GM11168 (cell line): ENCODE measurements at regions not wholly inside any gene's neighbourhood (a gene's known extent, or its start where the extent isn't known, plus 50 kb on each side); places are given as distances from the start of the nearest gene placed in this dataset.

Experiments
- in situ Hi-C: fragments of 300-500 bp; cut with MboI; formaldehyde crosslinking; loops from one replicate; pipeline ENCODE4 v1.12.0; 2022; ENCODE audit warnings: low sequenced_read_pairs; ENCODE audit not compliant: unreplicated experiment

DNA sequence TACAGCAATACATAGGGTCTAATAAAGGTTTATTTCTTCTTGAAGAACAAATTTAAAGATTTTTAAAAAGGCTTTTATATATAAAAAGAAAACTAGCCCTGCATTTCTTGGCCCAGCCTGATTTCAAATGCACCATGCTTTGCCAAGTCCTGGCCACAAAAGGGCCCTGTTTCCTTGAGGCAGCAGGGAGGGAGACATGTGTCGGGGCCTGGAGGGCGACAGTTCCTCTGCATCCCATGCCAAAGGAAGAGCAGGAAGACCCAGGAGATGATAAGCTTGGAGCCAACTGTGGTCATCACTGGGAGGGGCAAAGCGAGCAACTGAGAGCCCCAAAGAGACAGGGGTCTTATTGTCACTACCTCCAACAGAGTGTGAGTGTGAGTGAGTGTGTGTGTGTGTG is 571.5 kb upstream of the PSMD7 start:
- in situ Hi-C loops = no loop called here

DNA sequence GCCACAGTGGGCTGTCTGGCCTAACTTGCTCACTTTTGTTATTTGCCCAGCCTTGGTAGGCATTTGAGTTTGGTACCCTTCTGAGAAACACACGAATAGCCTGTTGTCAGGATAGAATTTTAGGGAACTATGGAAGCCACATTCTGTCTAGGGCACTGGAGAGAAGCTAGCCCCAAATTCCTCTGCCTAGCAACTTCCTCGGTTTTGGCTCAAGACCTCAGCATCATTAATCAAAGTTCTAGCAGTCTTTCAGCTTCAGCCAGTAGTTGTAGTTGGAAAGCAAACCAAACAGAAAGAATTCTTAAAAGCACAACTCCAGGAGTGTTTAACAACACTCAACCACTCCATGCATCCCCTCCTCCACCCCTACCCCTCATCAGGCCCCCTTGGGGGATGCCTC is 572.1 kb upstream of the PSMD7 start:
- in situ Hi-C loops = no loop called here

DNA sequence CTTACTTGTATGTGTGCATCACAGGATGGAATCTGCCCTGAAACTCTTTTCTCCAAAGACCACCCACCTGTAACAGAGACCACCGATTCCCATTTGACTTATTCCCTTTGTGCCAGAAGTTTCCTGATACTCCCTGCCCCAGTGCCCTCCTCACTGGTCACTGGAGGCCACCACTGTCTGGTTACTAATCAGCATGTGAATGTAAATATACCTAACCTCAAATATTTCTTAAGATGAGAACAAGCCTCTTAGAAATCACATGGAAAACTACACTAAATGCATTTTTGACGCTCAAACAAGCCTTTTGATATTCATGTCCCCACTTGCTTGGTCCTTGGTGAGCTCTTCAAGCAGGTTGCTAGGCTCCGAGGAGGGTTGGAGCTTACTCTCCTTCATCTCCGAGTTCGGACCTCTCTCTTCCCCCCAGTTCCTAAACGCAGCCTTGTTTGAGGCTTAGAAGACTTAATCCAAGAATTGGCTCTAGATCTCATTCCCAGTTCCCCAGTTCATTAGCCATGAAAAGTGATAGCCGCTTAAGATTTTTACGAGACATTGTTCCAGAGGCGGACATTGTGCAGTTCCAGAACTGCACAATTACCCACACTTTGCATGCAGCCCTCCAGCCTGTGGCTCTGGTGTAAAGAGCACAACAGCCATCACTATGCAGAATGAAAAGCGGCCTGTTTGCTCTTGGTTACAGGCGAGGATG is 579.2 kb upstream of the PSMD7 start:
- in situ Hi-C loops = no loop called here

DNA sequence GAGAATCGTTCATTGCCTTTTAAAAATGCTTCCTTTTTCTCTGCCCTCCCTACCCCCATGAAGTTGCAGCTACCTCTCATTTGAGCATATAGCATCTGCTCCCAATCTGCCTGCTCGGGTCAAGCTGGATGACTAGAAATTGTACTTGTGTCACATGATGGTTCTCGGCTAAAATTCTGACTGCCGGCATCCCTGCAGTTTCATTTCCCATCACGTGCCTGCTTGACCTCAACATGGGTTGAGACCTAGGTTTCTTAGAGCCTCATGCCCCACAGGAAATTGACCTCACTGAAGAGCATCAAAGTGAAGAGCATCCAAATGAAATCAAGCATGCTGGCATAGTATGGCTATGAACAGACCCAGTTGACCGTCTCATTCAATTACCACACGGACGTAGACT is 581.6 kb upstream of the PSMD7 start:
- in situ Hi-C loops = no loop called here

DNA sequence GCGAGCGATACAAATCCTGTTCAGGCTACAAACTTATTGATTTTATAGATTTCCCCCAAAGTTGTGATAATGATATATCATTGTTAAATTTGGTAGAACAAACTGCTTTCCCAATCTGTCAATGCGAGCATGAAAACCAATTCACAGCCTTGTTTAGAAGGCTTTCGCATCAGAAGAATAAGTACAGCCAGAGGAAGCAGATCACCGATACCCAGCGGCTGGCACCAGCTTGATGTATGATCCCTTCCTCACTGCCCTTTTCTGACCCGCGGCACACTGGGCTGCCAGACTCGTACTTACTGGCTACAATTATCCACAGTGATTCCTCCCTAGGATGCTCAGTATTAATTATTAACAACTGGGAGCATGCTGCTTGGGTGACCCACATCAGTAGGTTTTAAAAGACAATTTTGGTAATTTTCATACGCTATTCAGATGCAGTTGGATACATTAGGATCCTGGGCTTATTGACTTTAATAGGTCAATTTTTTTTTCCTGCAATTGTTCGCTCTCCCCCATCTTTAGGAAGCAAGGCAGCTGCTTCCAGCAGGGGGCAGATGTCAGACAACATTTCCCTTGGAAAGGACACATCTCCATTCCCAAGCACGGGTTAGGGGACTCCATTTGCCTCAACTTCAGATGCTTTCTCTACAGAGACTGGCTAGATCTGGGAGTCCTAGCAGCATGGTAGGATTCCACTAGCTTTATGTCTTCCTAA is 582.7 kb upstream of the PSMD7 start:
- in situ Hi-C loops = no loop called here

DNA sequence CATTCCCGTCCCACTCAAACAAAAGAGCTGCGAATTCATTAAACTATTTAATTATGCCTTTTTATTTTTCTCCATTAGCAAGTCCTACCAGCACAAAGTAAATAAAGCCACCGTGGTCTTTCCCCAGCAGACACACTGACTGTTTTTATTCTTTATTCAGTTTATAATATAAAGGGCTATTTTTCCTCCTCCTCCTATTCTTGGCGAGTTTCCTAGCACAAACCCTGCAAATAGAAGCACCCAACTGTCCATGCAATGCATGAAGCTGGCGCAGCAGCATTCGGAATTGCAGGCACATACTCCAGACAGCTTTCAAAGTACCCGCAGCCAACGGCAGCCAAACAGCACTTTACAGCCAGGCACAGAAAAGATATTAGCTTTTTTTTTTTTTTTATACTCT is 583.4 kb upstream of the PSMD7 start:
- in situ Hi-C loops = no loop called here

DNA sequence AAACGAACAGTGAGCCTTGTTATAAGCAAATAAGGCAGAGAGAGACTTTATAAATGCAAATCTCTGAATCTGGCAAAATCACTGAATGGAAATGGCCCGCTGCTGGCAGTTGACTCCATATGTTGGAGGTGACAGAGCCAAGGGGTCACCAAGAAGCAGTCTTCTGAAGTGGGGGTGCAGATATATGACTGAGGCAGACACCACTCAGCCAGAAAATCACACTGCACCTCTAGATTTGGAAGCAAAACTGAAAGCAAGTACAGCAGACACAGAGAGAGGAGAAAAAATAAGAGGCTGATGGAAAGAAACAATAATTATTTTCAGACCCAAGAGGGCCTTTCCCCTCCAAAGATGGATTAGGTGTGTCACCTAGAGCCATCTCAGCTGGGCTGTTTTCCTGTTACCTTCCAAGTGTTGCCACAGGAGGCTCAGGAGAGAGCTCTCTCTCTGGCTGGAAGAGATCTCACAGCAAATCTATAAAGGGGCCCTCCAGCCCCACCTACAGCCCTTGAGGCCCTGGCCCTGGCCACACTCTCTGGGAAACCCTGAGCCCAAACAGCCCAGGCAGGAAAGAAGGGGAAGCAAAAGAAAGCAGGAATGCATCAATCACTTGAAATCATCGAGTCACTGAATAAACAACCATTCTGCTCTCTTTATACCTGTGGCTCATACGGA is 585.1 kb upstream of the PSMD7 start:
- in situ Hi-C loops = no loop called here

DNA sequence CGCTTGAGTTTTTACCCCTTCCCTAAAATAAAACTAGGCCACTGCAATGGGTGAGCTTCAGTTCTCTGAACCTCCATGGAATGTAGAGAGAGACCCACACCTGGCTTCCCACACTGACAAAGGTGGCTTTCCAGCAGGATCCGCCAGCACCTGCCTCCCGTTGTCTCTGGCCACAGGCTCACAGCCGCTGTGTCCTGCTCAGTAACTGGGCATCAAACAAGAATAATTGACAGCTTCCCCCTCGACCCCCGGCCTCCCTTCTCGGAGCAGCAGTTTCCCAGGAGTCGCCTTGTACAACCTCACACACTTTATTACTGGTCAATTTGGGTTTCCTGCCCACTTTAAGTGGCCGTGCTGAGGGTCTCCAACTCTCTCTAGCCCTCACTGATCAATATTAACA is 586.1 kb upstream of the PSMD7 start:
- in situ Hi-C loops = no loop called here

DNA sequence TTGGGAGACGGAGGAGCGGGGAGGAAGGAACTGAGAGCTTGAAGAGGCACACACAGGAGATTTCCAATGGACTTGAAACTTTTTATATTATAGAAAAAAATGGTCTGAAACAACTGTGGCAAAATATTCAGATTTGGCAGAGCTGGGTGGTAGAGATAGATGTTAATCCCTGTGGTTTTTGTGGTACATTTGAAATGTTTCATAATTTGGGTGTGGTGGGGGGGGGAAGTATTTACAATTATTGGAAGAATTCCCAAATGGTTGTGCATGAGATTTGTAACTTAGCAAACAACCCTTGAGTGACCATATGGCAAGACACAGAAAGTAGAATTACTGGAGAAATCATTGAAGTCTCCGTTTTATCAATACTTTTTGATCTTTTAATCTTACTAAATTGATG is 588.8 kb upstream of the PSMD7 start:
- in situ Hi-C loops = no loop called here

DNA sequence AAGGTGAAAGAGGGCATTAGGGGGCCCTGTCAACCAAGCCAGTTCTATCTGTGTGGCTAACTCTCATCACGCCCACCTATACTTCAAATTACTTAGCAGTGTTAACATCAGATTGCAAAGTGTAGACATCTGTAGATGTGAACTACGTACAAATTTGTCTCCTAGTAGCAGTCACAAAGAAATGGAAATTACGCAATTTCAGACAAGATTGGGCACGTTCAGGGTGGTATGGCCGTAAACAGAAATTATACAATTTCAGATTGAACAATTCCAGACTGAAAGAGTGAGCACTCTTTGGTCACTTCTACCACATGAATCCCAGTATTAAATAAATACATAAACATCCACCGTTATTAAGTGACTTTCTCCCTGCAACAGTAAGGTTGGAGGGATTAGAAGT is 592.7 kb upstream of the PSMD7 start:
- in situ Hi-C loops = no loop called here

DNA sequence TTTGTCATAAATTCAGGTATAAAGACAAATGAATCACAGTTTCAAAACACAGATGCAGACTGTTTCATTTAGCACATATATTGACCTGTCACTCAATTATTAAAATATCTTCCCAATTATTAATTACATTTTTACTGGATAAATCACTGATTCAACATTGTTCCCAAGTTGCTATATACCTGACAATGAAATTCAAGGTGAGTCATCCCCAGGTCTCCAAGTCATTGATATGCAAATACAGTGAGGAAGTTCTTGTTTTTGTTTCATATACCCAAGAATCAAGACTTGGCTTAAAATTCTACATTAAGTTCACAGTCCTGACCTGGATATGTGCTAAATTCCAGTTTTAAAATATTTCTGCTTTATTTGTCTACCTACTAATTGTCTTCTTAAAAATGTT is 599.3 kb upstream of the PSMD7 start:
- in situ Hi-C loops = no loop called here

DNA sequence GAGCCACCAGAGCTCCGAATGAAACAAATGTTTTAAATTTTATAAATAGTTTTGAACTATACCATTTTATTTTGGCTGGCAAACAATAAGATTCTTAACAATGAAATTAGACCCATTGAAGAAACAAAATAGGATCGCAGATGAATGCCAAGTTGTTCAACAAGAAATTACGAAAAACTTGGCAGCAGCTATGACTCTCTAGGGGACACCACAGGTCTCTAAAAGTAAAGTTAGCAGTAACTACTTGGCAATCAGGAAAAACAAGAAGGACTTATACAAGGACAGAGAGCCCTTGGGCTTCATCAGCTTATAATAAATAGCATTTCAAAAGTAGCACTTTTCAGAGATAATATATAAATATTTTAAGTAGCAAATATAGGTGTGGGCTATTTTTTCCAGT is 603.8 kb upstream of the PSMD7 start:
- in situ Hi-C loops = no loop called here

DNA sequence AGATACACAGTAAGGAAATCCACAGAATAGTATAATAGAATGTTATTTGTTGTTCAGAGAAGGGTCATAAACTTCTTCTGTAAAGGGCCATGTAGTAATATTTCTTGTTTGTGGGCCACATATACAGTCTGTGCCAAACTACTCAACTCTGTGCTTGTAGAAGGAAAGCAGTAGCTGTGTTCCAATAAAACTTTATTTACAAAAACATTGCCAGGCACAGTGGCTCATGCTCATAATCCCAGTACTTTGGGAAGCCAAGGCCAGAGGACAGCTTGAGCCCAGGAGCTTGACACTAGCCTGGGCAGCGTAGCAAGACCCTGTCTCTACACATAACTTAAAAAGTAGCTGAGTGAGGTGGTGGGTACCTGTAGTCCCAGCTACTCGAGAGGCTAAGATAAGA is 612.8 kb upstream of the PSMD7 start:
- in situ Hi-C loops = no loop called here

DNA sequence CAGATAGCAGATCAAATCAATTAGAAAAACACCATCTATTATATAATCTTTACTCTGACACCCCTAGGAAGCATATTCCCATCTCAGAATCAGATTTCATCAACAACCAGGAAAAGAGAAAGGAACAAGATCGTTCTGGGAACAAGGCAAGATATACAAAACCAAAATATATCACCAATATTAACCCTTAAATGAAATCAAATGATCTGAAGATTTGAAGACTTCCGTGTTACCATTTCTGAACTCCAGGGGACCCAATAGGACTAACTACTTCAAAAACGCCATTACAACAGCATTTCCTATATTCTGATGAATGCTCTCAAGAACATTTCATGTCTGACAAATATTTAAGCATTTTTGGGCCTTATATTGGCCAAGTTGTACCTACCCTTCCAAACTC is 624.2 kb upstream of the ZFHX3 start:
- in situ Hi-C loops = no loop called here

DNA sequence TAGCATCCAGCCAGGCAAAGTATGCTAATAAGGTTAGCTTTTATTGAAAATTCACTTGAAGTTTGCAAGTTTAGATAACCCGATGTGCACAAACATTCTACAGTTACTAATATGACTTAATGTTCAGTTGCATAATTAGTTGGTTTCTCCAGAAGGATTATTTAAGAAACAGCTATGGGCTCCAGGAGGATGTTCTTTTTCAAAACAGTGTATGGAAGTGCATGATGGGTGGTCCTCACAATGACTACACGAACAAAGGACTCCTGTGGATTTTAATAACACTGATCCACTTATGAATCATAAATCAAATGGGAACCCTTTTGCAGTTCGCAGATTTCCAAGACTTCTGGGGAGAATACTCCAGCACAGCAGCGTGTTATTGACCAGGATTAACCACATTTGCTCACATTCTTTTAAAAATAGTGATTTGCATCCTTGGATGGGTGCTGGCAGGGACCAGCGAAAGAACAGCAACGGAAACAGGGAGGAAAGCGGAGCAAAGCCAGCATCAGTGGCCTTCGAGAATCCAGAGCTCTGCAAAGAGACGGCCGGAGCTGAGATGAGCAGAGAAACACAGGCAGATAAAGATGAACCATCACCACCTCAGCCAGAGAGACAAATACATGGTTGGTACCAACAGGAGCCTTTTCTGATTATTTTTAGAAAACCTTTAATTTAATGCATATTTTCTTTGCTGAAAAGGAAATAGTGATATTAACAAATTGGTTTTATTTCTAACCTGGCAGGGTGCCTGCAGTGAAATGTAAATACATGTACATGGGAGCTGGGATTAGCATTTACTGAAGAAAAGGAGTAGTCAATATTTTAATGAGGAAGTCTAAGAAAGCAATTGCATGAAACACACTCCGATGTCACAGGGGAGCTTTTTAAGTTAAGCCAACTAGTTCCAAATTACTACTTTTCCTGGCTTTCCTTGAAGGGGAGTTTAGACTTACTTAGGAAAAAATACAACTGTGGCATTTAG is 623.2 kb upstream of the ZFHX3 start:
- in situ Hi-C loops = no loop called here

DNA sequence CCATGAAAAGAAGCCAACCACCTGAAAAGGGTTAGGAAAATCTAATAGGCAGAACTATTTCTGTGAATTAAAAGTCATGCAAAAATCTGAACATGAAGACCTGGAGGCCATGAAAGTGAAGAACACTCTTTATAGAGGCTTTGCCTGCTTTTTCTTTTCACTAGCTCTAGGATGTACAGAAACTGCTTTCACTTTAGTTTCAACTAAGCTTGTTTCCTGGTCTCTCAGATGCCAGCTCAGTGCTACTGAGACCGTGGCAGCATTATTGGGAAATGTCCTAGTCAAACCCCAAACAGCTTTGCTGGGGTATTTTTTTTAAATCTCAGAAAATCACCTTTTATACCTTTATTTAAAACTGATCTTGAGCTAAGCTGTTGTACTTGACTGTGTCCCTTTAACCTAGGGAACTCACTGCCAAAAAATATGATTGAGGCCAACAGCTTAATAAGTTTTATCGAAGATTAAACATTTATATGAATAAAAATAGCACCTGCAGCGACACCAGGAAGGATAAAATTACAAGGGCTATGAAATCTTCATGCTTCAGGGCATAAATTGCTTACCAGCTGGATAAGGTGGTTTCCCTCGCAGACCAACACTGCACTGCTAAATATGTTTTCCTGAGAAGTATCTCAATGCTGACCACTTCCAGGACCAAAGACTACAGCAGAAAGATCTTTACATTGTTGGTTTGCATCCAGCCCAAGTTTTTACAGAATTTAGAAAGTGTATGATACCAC is 621.8 kb upstream of the ZFHX3 start:
- in situ Hi-C loops = no loop called here

DNA sequence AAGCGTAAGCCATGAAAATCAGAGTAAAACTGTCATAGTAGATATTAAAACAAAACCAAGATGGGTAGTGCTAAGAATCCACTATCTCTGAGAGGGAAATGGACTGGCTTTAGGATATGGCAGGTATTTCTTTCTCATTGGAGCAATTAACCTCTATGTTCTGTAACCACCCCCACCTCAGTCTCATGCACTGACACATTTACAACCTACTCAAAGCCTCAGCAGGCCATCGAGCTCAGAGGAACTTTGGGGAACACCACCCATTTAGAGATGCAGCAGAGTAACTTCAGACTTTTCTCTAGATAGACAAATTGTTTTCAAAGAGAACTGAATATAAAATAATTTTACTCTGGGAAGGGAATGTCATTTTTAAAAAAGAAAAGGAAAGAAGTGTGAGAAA is 615.8 kb upstream of the ZFHX3 start:
- in situ Hi-C loops = no loop called here

DNA sequence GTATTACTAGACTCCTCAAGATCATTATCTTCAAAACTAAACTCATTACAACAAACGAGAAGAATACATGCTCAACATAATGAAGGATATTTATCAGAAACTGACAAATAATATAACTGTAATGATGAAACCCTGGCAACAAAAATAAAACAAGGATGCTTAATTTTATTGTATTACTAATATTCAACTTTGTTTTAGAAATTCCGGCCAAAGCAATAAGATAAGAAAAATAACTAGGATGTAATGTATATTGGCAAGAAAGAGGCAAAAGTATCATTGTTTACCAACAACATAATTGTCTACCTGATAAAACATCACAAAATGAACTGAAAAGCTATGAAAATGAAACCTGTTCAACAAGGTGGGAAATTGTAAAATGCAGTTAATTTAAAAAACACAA is 588.3 kb upstream of the ZFHX3 start:
- in situ Hi-C loops = no loop called here

DNA sequence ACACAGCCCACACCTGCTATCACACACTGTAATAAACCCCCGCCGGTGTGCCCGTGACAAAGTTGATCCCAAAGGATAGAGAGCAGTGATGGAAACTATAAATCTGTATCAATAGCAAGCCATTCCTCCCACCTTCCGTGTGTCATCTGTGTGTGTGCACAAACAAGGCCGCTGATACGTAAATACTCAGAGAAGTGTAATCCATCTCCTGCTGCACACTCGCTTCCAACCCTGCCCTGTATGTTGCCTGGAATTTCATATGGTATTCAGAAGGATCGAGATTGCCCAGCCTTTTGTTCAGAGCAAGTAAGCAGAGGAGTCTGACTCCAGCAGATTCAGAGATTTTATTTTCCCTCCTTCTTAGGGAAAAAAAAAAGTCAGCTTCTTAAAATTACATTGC is 581.1 kb upstream of the ZFHX3 start:
- in situ Hi-C loops = no loop called here

DNA sequence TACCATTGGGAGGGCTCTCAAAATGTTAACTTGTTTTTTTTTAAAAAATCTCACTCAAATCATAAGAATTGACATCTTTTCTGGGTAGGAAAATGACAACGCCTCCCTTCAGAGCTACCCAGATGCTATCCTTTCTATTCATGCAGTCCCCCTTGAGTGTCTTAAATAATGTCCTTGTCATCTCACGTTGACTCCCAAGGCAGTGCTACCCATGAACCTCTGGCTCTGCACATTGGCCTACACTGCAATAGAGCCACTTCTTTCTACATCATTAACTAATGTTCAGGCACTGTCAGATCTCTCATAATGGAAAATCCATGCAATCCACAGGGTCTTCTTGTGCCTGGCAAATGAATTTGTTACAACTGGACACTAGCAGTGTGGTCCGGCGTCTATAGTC is 569.8 kb upstream of the ZFHX3 start:
- in situ Hi-C loops = no loop called here
